Suprapubic skin (tissue), 2 donors: ENCODE measurements at regions not wholly inside any gene's neighbourhood (a gene's known extent, or its start where the extent isn't known, plus 50 kb on each side); places are given as distances from the start of the nearest gene placed in this dataset.

Experiments
- EP300 ChIP-seq: sonication (generic); formaldehyde crosslinking; IDR thresholded peaks from one replicate; pipeline ENCODE4 v1.6.1; 2017; ENCODE audit warnings: antibody characterized with exemption
- POLR2A ChIP-seq, 2 donors: fragments of 450-650 bp; IDR thresholded peaks; one replicate each; pipeline ENCODE4 v1.6.1; 2017; ENCODE audit warnings: antibody characterized with exemption in 2 of 2, mild to moderate bottlenecking in 2 of 2, moderate library complexity in 2 of 2

DNA sequence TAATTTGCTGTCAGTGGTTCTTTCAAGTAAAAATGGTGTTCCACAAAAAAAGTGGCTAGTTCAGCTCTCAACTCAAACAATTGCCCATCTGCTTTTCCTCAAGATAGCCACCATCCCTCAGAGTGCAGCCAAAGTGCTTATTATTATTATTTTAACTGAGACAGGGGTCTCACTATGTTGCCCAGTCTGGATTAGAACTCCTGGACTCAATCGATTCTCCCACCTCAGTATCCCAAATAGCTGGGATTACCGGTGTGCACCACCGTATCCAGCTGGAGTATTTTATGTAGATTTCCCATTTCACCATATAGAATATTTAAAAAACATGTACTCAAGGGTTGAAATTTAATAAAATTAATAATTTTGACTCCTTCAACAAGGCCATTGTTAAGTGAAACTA is 62.1 kb upstream of the USP9X start:
- TF ChIP-seq POLR2A (IDR thresholded peaks at IDR 0.05) (no peak), EP300 (no peak)
